ENCODE measurements at regions not wholly inside any gene's neighbourhood (a gene's known extent, or its start where the extent isn't known, plus 50 kb on each side); places are given as distances from the start of the nearest gene placed in this dataset.

DNA sequence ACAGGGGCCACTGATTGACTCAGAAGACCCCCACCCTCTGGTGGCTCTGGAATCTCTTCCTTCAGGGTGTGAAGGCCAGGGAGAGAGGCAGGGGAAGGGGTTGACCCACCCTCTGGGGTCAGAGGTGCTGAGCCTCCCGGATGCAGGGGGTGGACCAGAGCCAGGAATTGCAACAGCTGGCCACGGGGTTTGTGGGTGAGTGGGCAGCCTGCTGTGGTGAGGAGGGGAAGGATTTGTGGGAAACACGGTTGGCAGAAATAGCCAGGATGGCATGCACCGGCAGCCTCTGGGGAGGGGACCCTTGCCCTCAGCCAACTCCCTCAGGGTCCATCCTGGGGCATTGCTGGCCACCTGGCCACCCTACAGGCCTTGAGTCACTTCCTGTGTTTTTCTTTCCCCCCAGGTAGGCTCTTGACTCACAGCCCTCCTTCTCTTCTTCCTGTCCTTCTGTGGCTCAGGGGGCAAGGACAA lies 92.8 kb downstream of the MRPL14 start:
- Histone ChIP-seq H3K4ac (ENCODE audit: low read depth, low read length) (no peak overlapping the region), H4K5ac (ENCODE audit: insufficient read length, low read depth, low read length) (no peak overlapping the region), H3K18ac (ENCODE audit: insufficient read length, low read depth, low read length) (no peak overlapping the region), H3K4me1 (ENCODE audit: insufficient read depth, low read length) (no peaks in the 10 kb centered on the region; the same call in 1 of the 2 replicates), H4K8ac (replicated peaks; ENCODE audit: insufficient read length, low read depth, low read length) (no peak overlapping the region), H2BK5ac (ENCODE audit: insufficient read length, low read length) (no peak overlapping the region), H3K27ac (ENCODE audit: insufficient read length, low read depth, low read length) (no peak overlapping the region), H2BK120ac (ENCODE audit: low read depth, low read length, poor library complexity, severe bottlenecking) (no peak overlapping the region), H3T11ph (ENCODE audit: low read length) (no peak overlapping the region), H3K27me3 (ENCODE audit: insufficient read depth, low read length) (no peaks in the 10 kb centered on the region; the same call in 1 of the 2 replicates), H3K4me2 (ENCODE audit: insufficient read depth, insufficient read length, low read length) (no peak overlapping the region), H4K91ac (ENCODE audit: insufficient read length, low read depth, low read length) (no peak overlapping the region), H3K56ac (ENCODE audit: insufficient read length, low read depth, low read length) (no peak overlapping the region), H2AK5ac (ENCODE audit: insufficient read length, low read length) (no peak overlapping the region), H3K79me2 (ENCODE audit: insufficient read depth, low read length) (no peaks in the 10 kb centered on the region), H2BK12ac (ENCODE audit: insufficient read length, low read depth, low read length) (no peak overlapping the region), H3K14ac (ENCODE audit: insufficient read depth, low read length) (peak overlapping the region; percentile 57), H3K23me2 (ENCODE audit: insufficient read length, low read depth, low read length, poor library complexity, severe bottlenecking) (no peaks in the 10 kb centered on the region), H2BK20ac (ENCODE audit: low read depth, low read length, poor library complexity, severe bottlenecking) (no peak overlapping the region), H3K23ac (ENCODE audit: insufficient read length, low read depth, low read length) (no peak overlapping the region), H3K79me1 (ENCODE audit: insufficient read depth, low read depth, low read length, poor library complexity, severe bottlenecking) (no peaks in the 10 kb centered on the region), H4K20me1 (ENCODE audit: control insufficient read depth, insufficient read depth, insufficient read length) (no peaks in the 10 kb centered on the region), H2BK15ac (ENCODE audit: low read depth, low read length) (no peak overlapping the region), H2AFZ (ENCODE audit: low read length) (no peak overlapping the region), H3K9me3 (ENCODE audit: control insufficient read depth, low read depth, low read length) (no peaks in the 10 kb centered on the region), H3K9ac (ENCODE audit: extremely low read depth, insufficient read length, low read length) (no peak overlapping the region)
- Mint-ChIP-seq H3K4me3 (no peak overlapping the region), H3K4me1 (peaks cover 10 to 14% of the 10 kb centered on the region in 2 experiments), H3K27ac (no peak overlapping the region; a peak in 1 of 7 replicates), H3K36me3 (ENCODE audit: insufficient read depth in 1 of 3, low read depth in 3 of 3) (no peaks in the 10 kb centered on the region), H3K9me3 (no peaks in the 10 kb centered on the region; a peak in 1 of 5 replicates), H3K27me3 (ENCODE audit: low read depth) (peaks cover 11% of the 10 kb centered on the region)
- WGBS (ENCODE audit: extremely low coverage, insufficient read length, low lambda C conversion rate): no CpG with 5 or more reads among the region's 4 CpGs
- DNase-seq: no peak
- TF ChIP-seq, protein P1, sequence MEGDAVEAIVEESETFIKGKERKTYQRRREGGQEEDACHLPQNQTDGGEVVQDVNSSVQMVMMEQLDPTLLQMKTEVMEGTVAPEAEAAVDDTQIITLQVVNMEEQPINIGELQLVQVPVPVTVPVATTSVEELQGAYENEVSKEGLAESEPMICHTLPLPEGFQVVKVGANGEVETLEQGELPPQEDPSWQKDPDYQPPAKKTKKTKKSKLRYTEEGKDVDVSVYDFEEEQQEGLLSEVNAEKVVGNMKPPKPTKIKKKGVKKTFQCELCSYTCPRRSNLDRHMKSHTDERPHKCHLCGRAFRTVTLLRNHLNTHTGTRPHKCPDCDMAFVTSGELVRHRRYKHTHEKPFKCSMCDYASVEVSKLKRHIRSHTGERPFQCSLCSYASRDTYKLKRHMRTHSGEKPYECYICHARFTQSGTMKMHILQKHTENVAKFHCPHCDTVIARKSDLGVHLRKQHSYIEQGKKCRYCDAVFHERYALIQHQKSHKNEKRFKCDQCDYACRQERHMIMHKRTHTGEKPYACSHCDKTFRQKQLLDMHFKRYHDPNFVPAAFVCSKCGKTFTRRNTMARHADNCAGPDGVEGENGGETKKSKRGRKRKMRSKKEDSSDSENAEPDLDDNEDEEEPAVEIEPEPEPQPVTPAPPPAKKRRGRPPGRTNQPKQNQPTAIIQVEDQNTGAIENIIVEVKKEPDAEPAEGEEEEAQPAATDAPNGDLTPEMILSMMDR (conservative IDR thresholded peaks at IDR 0.05): no peak
